ENCODE measurements at regions not wholly inside any gene's neighbourhood (a gene's known extent, or its start where the extent isn't known, plus 50 kb on each side); places are given as distances from the start of the nearest gene placed in this dataset.

GRCh38 chr20:52379723-52380336, 188.3 kb upstream of the ZFP64 start:
- CTCF ChIA-PET = interaction anchor here (0.9 kb wide), 1 partner anchor 8 kb away, joined by 3 read pairs; no protein-coding TSS in a partner anchor
- POLR2A ChIA-PET = no interaction called here

GRCh38 chr20:52372169-52372568, 180.6 kb upstream of the ZFP64 start:
- ChIA-PET CTCF (interaction anchor here (1.2 kb wide), 1 partner anchor 8 kb away, joined by 3 read pairs; no protein-coding TSS in a partner anchor), POLR2A (no interaction called here)

- ChIA-PET CTCF (no interaction called here), POLR2A (no interaction called here)
These were observed 174.1 kb upstream of the ZFP64 start for GRCh38 chr20:52365688-52366087.

GRCh38 chr20:52364405-52364804, 172.8 kb upstream of the ZFP64 start:
- ChIA-PET POLR2A (no interaction called here), CTCF (no interaction called here)

- ChIA-PET POLR2A (no interaction called here), CTCF (interaction anchor here (0.6 to 0.7 kb wide), 3 partner anchors 21 to 447 kb away, joined by 3 to 4 read pairs (median 3); no protein-coding TSS in a partner anchor)
These were observed 170.1 kb upstream of the ZFP64 start for GRCh38 chr20:52361650-52362049.

- ChIA-PET CTCF (no interaction called here), POLR2A (no interaction called here)
These were observed 158.2 kb upstream of the ZFP64 start for GRCh38 chr20:52349806-52350205.

- ChIA-PET CTCF (no interaction called here), POLR2A (no interaction called here)
These were observed 156.9 kb upstream of the ZFP64 start for GRCh38 chr20:52348434-52348833.

- POLR2A ChIA-PET = no interaction called here
- CTCF ChIA-PET = no interaction called here
These were observed 155.2 kb upstream of the ZFP64 start for GRCh38 chr20:52346797-52347196.

- ChIA-PET POLR2A (no interaction called here), CTCF (interaction anchor here (0.7 to 1.2 kb wide), 3 partner anchors 10 to 865 kb away, joined by 3 read pairs; no protein-coding TSS in a partner anchor)
These were observed 151.3 kb upstream of the ZFP64 start for GRCh38 chr20:52342913-52343312.

GRCh38 chr20:52340036-52340634, 148.6 kb upstream of the ZFP64 start:
- ChIA-PET CTCF (interaction anchor here (0.6 kb wide), 1 partner anchor 22 kb away, joined by 4 read pairs; no protein-coding TSS in a partner anchor), POLR2A (no interaction called here)

- POLR2A ChIA-PET = no interaction called here
- CTCF ChIA-PET = interaction anchor here (0.6 to 0.9 kb wide), 2 partner anchors 10 to 1345 kb away, joined by 3 read pairs; no protein-coding TSS in a partner anchor
These were observed 141.2 kb upstream of the ZFP64 start for GRCh38 chr20:52332649-52333250.

- CTCF ChIA-PET = interaction anchor here (0.6 to 0.9 kb wide), 2 partner anchors 10 to 1345 kb away, joined by 3 read pairs; no protein-coding TSS in a partner anchor
- POLR2A ChIA-PET = no interaction called here
These were observed 140.7 kb upstream of the ZFP64 start for GRCh38 chr20:52332230-52332629.

GRCh38 chr20:52331655-52332054, 140.1 kb upstream of the ZFP64 start:
- ChIA-PET POLR2A (no interaction called here), CTCF (no interaction called here)

- ChIA-PET CTCF (no interaction called here), POLR2A (no interaction called here)
These were observed 129.8 kb upstream of the ZFP64 start for GRCh38 chr20:52321396-52321795.

- ChIA-PET CTCF (interaction anchor here (0.5 kb wide), 1 partner anchor 1630 kb away, joined by 3 read pairs; no protein-coding TSS in a partner anchor), POLR2A (no interaction called here)
These were observed 127.1 kb upstream of the ZFP64 start for GRCh38 chr20:52318651-52319050.

- ChIA-PET POLR2A (no interaction called here), CTCF (interaction anchor here (1.3 to 1.7 kb wide), 2 partner anchors 29 to 1887 kb away, joined by 3 read pairs; no protein-coding TSS in a partner anchor)
These were observed 121.9 kb upstream of the ZFP64 start for GRCh38 chr20:52313341-52313963.

GRCh38 chr20:52312132-52312729, 120.7 kb upstream of the ZFP64 start:
- ChIA-PET CTCF (interaction anchor here (0.6 to 1.3 kb wide), 6 partner anchors 17 to 1888 kb away, joined by 3 read pairs; no protein-coding TSS in a partner anchor), POLR2A (no interaction called here)

GRCh38 chr20:52311209-52311794, 119.7 kb upstream of the ZFP64 start:
- ChIA-PET CTCF (interaction anchor here (0.5 to 1.1 kb wide), 4 partner anchors 17 to 327 kb away, joined by 3 read pairs; no protein-coding TSS in a partner anchor), POLR2A (no interaction called here)

GRCh38 chr20:52309181-52309580, 117.6 kb upstream of the ZFP64 start:
- ChIA-PET POLR2A (no interaction called here), CTCF (no interaction called here)

- ChIA-PET POLR2A (no interaction called here), CTCF (interaction anchor here (0.6 kb wide), 1 partner anchor 17 kb away, joined by 3 read pairs; no protein-coding TSS in a partner anchor)
These were observed 114.9 kb upstream of the ZFP64 start for GRCh38 chr20:52306477-52306876.

All from activated CD8-positive, alpha-beta memory T cell treated with anti-CD3 and anti-CD28 coated beads for 36 hours (primary cell).